CD14-positive monocyte (primary cell): ENCODE measurements at regions not wholly inside any gene's neighbourhood (a gene's known extent, or its start where the extent isn't known, plus 50 kb on each side); places are given as distances from the start of the nearest gene placed in this dataset. TPM values are rescaled to one million over a fixed set of nuclear protein-coding genes. Genes with fewer than 3 reads are reported as not detected.

Experiments
- DNase-seq, 3 donors: peaks; one replicate each; pipeline ENCODE4 v3.0.0-alpha.2; 2011 to 2022
- H2AFZ ChIP-seq: 2 replicates; pipeline ENCODE4 v1.6.0; 2012; ENCODE audit warnings: mild to moderate bottlenecking, low read depth, low read length, inconsistent platforms; ENCODE audit not compliant: insufficient read depth, poor library complexity, severe bottlenecking
- H3K27ac ChIP-seq, 2 donors: 1 replicate in 1 of 2; 2 replicates in 1 of 2; pipeline ENCODE4 v1.5.1; 2012 to 2013; ENCODE audit warnings: low read length in 2 of 2, control low read depth in 1 of 2, inconsistent platforms in 1 of 2, low read depth in 1 of 2, mild to moderate bottlenecking in 1 of 2
- H3K27me3 ChIP-seq, 2 donors: one replicate each; pipeline versions ENCODE4 v1.6.0 to v1.6.1; 2011 to 2013; ENCODE audit warnings: low read length in 2 of 2; ENCODE audit not compliant: control insufficient read depth in 2 of 2, insufficient read depth in 2 of 2
- H3K36me3 ChIP-seq, 2 donors: replicated peaks in 1 of 2; 1 replicate in 1 of 2; 2 replicates in 1 of 2; pipeline versions ENCODE4 v1.5.1 to v1.6.1; 2012 to 2013; ENCODE audit warnings: low read length in 2 of 2, control low read depth in 1 of 2, inconsistent platforms in 1 of 2, mild to moderate bottlenecking in 1 of 2; ENCODE audit not compliant: insufficient read depth in 2 of 2, control insufficient read depth in 1 of 2
- H3K4me1 ChIP-seq, 2 donors: 1 replicate in 1 of 2; 2 replicates in 1 of 2; pipeline versions ENCODE4 v1.5.1 to v1.6.1; 2012 to 2013; ENCODE audit warnings: low read length in 2 of 2, control low read depth in 1 of 2, inconsistent platforms in 1 of 2, mild to moderate bottlenecking in 1 of 2, moderate library complexity in 1 of 2; ENCODE audit not compliant: insufficient read depth in 2 of 2, control insufficient read depth in 1 of 2
- H3K4me2 ChIP-seq: replicated peaks from 2 replicates; pipeline ENCODE3; 2012; ENCODE audit warnings: low read length, moderate library complexity, mild to moderate bottlenecking; ENCODE audit not compliant: poor library complexity, severe bottlenecking; ENCODE audit errors: extremely low read depth
- H3K4me3 ChIP-seq, 3 experiments: fragments of 200-600 bp in 1 of 3; sonication (generic) in 1 of 3; replicated peaks in 1 of 3; 1 replicate in 2 of 3; 2 replicates in 1 of 3; pipeline ENCODE4 v1.5.1; 2011 to 2013; ENCODE audit warnings: low read length in 3 of 3, mild to moderate bottlenecking in 3 of 3, control low read depth in 2 of 3, low read depth in 2 of 3, inconsistent platforms in 1 of 3, moderate library complexity in 1 of 3
- H3K79me2 ChIP-seq: 2 replicates; pipeline ENCODE4 v1.6.0; 2012; ENCODE audit warnings: mild to moderate bottlenecking, control low read depth, inconsistent platforms, low read length, moderate library complexity; ENCODE audit not compliant: insufficient read depth
- H3K9ac ChIP-seq: 2 replicates; pipeline ENCODE4 v1.6.0; 2017; ENCODE audit warnings: low read length, mild to moderate bottlenecking; ENCODE audit not compliant: insufficient read depth, poor library complexity, severe bottlenecking
- H3K9me3 ChIP-seq, 2 donors: replicated peaks in 1 of 2; 1 replicate in 1 of 2; 2 replicates in 1 of 2; pipeline versions ENCODE4 v1.5.1 to v1.6.1; 2012 to 2013; ENCODE audit warnings: low read length in 2 of 2, control low read depth in 1 of 2; ENCODE audit not compliant: control insufficient read depth in 1 of 2, insufficient read depth in 1 of 2
- H4K20me1 ChIP-seq: 2 replicates; pipeline ENCODE4 v1.6.0; 2012; ENCODE audit warnings: mild to moderate bottlenecking, low read length, control low read depth, moderate library complexity; ENCODE audit not compliant: insufficient read depth
- H3K27ac Mint-ChIP-seq, 7 donors: one replicate each; pipeline ENCODE4 v1.8.0; 2020; ENCODE audit warnings: mild to moderate bottlenecking in 7 of 7, mixed read lengths in 7 of 7, moderate library complexity in 6 of 7, inconsistent platforms in 2 of 7
- H3K27me3 Mint-ChIP-seq, 3 donors: one replicate each; pipeline ENCODE4 v1.8.0; 2021 to 2022; ENCODE audit warnings: low read depth in 3 of 3, mild to moderate bottlenecking in 3 of 3, mixed read lengths in 3 of 3, moderate library complexity in 3 of 3, inconsistent platforms in 1 of 3
- H3K36me3 Mint-ChIP-seq, 2 donors: one replicate each; pipeline ENCODE4 v1.8.0; 2020; ENCODE audit warnings: mixed read lengths in 2 of 2, inconsistent platforms in 1 of 2, mild to moderate bottlenecking in 1 of 2
- H3K4me1 Mint-ChIP-seq: one replicate; pipeline ENCODE4 v1.8.0; 2020; ENCODE audit warnings: mild to moderate bottlenecking, mixed read lengths
- H3K4me3 Mint-ChIP-seq, 2 donors: one replicate each; pipeline ENCODE4 v1.8.0; 2020; ENCODE audit warnings: mild to moderate bottlenecking in 2 of 2, mixed read lengths in 2 of 2, moderate library complexity in 1 of 2
- H3K9me3 Mint-ChIP-seq, 7 donors: one replicate each; pipeline ENCODE4 v1.8.0; 2020 to 2022; ENCODE audit warnings: mixed read lengths in 7 of 7, mild to moderate bottlenecking in 6 of 7, moderate library complexity in 6 of 7, inconsistent platforms in 2 of 7
- CTCF ChIP-seq: fragments of 200-600 bp; IDR thresholded peaks from one replicate; pipeline ENCODE4 v1.8.0; 2022; ENCODE audit warnings: antibody characterized with exemption, mild to moderate bottlenecking
- WGBS: methylation state at CpG from one replicate; pipeline ENCODE4 v1.1.5; 2013; ENCODE audit warnings: missing lambda C conversion rate; ENCODE audit not compliant: insufficient coverage; 5-methylcytosine and 5-hydroxymethylcytosine counted together
- intact Hi-C, 2 donors: fragments of 100-400 bp; cut with micrococcal nuclease; formaldehyde crosslinking; loops; one replicate each; pipeline versions ENCODE4 v1.15.0 to v1.15.1; 2023
- small RNA-seq: library from RNA; depleted of rRNA; stranded (forward); fragments of <200 nt; gene quantifications from one replicate; pipeline ENCODE3, GENCODE V24; 2012; ENCODE audit warnings: low read depth; ENCODE audit not compliant: insufficient read length

DNA sequence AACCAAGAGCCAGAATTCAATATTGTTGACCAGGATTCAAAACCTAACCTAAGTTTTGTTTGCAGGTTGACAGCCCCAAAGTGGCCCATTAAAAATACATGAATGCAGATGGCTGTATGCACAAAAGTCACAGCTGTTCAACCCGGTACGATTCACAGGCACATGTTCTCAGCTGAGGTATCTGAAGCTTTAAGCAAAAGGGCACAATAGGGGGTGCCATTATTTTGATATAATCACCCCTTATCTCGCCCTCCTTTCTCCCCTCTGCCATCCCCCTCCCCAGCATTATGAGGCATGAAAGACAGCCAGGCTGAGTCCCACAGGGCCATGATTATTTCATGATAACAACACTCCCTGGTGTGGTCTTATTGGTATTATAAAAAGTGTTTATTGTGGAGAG, 264.9 kb downstream of the EBLN2 start:
- H4K20me1 ChIP-seq, result no peaks in the 10 kb centered on the region
- peaks cover 0 to 11% (median 7%) of the 10 kb centered on the region in 7 donors for H3K9me3 Mint-ChIP-seq
- no peaks in the 10 kb centered on the region for H3K4me1 ChIP-seq
- peaks cover 0 to 4% of the 10 kb centered on the region in 2 donors for H3K9me3 ChIP-seq
- H3K27me3 Mint-ChIP-seq, result peaks cover 0 to 3% (median 2%) of the 10 kb centered on the region in 3 donors
- H3K4me3 Mint-ChIP-seq, result no peak overlapping the region
- TF ChIP-seq CTCF, result no peak
- H3K27ac Mint-ChIP-seq, result no peak overlapping the region
- H3K4me3 ChIP-seq, result no peak overlapping the region
- no peak overlapping the region for H3K27ac ChIP-seq
- no peaks in the 10 kb centered on the region for H3K36me3 ChIP-seq
- no peak for DNase-seq
- no peaks in the 10 kb centered on the region for H3K79me2 ChIP-seq
- H3K4me2 ChIP-seq, result no peak overlapping the region
- no peak overlapping the region for H2AFZ ChIP-seq
- peaks cover 0 to 2% of the 10 kb centered on the region in 2 donors for H3K27me3 ChIP-seq
- no peaks in the 10 kb centered on the region for H3K36me3 Mint-ChIP-seq
- no peak overlapping the region for H3K9ac ChIP-seq
- intact Hi-C loops, result no loop called here
- H3K4me1 Mint-ChIP-seq, result no peaks in the 10 kb centered on the region
- WGBS, result 63% methylated on average over 2 of the region's 3 CpGs

DNA sequence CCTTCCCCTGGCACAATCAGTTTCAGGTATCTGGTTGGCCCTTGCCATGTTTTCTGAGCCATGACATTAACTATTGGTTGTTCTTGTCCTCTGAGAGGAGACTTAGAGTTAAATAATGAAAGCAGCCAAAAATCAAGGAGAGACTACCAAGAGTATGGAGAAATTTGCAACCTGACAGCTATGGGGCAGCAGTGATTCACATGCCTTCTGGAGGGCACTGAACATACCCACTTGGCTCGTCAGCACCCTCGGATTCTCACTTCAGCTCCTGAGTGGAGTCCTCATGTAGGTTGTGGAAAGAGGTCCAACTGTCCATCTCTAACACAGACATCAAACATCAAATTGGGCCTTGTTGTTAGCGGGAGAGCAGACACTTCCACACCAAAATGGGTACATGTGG, 265.6 kb downstream of the EBLN2 start:
- no peaks in the 10 kb centered on the region for H4K20me1 ChIP-seq
- H3K27me3 ChIP-seq, result peaks cover 0 to 2% of the 10 kb centered on the region in 2 donors
- no peak overlapping the region for H3K9ac ChIP-seq
- Mint-ChIP-seq H3K27ac (no peak overlapping the region), H3K4me3 (no peak overlapping the region), H3K27me3 (peaks cover 0 to 3% (median 0%) of the 10 kb centered on the region in 3 donors), H3K4me1 (peaks cover under 1% of the 10 kb centered on the region), H3K9me3 (peaks cover 0 to 9% (median 5%) of the 10 kb centered on the region in 7 donors), H3K36me3 (no peaks in the 10 kb centered on the region)
- H3K4me2 ChIP-seq, result no peak overlapping the region
- no CpG with 5 or more reads among the region's 3 CpGs for WGBS
- no peak for DNase-seq
- peaks cover 0 to 4% of the 10 kb centered on the region in 2 donors for H3K9me3 ChIP-seq
- no peak for TF ChIP-seq CTCF
- no peaks in the 10 kb centered on the region for H3K4me1 ChIP-seq
- no peak overlapping the region for H3K4me3 ChIP-seq
- intact Hi-C loops, result no loop called here
- H2AFZ ChIP-seq, result no peak overlapping the region
- H3K36me3 ChIP-seq, result no peaks in the 10 kb centered on the region
- no peaks in the 10 kb centered on the region for H3K79me2 ChIP-seq
- no peak overlapping the region for H3K27ac ChIP-seq

Small RNA genes in the stretch of these regions (small RNA-seq; reads per million reads assigned to genes)
- not detected for gene RNU6-1270P
